Activated CD4-positive, alpha-beta memory T cell treated with anti-CD3 and anti-CD28 coated beads for 36 hours (primary cell): ENCODE measurements at regions not wholly inside any gene's neighbourhood (a gene's known extent, or its start where the extent isn't known, plus 50 kb on each side); places are given as distances from the start of the nearest gene placed in this dataset.

Experiments
- CTCF ChIA-PET: fragments of 350-600 bp; sonication (Branson Sonifier 250); formaldehyde crosslinking; loops from one replicate; lab custom pipeline; 2021; ENCODE audit warnings: antibody characterized with exemption, inconsistent platforms; lab: Charles Lee
- POLR2A ChIA-PET: fragments of 350-600 bp; sonication (Branson Sonifier 250); formaldehyde crosslinking; loops from one replicate; lab custom pipeline; 2021; ENCODE audit warnings: antibody characterized with exemption; lab: Charles Lee
- DNase-seq: peaks from one replicate; pipeline ENCODE4 v3.0.0-alpha.2; 2020
- H3K27ac Mint-ChIP-seq: one replicate; pipeline ENCODE4 v1.8.0; 2021; ENCODE audit warnings: mixed read lengths
- H3K27me3 Mint-ChIP-seq: one replicate; pipeline ENCODE4 v1.8.0; 2021; ENCODE audit warnings: mixed read lengths
- H3K36me3 Mint-ChIP-seq: one replicate; pipeline ENCODE4 v1.8.0; 2021; ENCODE audit warnings: mixed read lengths
- H3K4me1 Mint-ChIP-seq: one replicate; pipeline ENCODE4 v1.8.0; 2021; ENCODE audit warnings: low read depth, mixed read lengths
- H3K4me3 Mint-ChIP-seq: one replicate; pipeline ENCODE4 v1.8.0; 2021; ENCODE audit warnings: mild to moderate bottlenecking, mixed read lengths
- H3K9me3 Mint-ChIP-seq: one replicate; pipeline ENCODE4 v1.8.0; 2021; ENCODE audit warnings: mixed read lengths
- intact Hi-C: fragments of 100-400 bp; cut with micrococcal nuclease; formaldehyde crosslinking; loops from one replicate; pipeline ENCODE4 v1.15.1; 2023

DNA sequence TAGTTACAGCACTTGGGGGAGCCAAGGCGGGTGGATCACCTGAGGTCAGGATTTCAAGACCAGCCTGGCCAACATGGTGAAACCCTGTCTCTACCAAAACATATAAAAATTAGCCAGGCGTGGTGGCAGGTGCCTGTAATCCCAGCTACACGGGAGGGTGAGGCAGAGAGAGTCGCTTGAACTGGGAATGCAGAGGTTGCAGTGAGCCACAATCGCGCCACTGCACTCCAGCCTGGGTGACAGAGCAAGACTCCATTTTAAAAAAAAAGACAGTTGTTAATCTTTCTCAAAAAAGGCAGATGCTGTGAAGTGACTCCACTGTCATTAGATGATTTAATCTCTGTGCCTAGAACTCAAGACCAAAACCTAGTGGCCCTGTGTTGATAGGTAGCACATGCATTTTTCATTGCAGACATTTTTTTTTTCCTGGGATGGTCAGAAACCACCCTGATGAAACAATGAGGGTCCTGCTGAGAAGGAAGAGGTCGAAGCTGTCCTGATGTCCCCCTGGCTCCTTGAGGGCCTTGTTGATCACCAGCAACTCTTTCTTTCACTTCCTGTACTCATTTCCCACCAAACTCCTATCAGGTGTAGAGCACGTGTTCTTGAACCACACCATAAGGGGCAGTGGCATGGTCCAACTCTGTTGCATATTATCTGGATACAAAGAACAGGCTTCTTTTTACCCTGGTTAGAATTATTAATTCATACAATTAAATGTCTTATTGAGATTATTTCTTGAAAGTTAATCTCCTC is 382.2 kb downstream of the ICE1 start:
- intact Hi-C loops = no loop called here
- ChIA-PET CTCF (no interaction called here), POLR2A (no interaction called here)
- Mint-ChIP-seq H3K4me3 (no peak overlapping the region), H3K4me1 (no peaks in the 10 kb centered on the region), H3K9me3 (no peaks in the 10 kb centered on the region), H3K27ac (no peak overlapping the region), H3K36me3 (no peaks in the 10 kb centered on the region), H3K27me3 (no peaks in the 10 kb centered on the region)
- DNase-seq = no peak

DNA sequence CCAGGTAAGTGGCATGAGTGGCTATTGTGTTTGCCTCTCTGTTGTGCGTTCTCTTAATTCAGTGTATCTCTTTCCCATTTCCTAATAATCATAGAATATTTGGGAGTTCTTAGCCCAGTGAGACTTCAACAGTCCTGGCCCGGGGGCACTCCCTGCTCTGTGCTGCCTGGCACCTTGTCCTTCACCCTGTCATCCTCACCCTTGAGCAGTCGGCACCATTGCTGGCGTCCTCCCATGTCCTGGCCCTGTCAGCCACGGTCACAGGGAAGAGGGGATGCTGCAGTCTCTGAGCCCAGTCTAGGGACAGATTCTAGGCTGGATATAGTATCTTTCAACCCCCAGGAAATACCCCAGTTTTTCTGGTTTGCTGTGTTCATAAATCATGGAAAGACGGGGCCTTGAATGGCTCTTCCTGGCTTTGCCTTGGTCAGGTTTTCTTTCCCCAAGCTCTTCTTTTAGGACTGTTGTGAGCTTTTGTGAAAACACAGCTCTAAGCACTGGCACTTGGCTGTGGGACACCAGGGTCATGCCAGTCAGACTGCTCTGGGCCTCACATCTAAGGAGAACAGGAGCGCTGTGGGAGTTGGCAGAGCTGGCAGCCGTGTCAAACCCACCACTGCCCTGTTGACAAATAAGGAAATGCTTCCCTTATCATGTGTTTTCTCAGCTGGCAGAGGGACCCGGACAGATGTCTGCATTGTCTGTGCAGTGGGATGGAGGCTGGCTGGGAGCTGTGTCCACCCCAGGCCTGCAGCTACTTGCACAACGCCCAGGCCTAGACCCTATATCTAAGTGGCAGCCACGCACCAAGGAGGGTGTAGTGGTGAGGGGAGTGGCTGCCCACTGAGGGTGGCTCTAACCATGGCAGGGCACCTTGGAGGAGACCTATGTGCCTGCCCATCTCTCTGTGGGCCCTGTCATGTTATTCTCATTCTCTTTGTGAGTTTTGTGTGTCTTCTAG is 378.6 kb downstream of the ICE1 start:
- no peak overlapping the region for H3K4me3 Mint-ChIP-seq
- H3K27ac Mint-ChIP-seq = no peak overlapping the region
- POLR2A ChIA-PET = no interaction called here
- DNase-seq = no peak
- H3K27me3 Mint-ChIP-seq = no peaks in the 10 kb centered on the region
- CTCF ChIA-PET = no interaction called here
- no peaks in the 10 kb centered on the region for H3K9me3 Mint-ChIP-seq
- H3K4me1 Mint-ChIP-seq = no peaks in the 10 kb centered on the region
- intact Hi-C loops = no loop called here
- no peaks in the 10 kb centered on the region for H3K36me3 Mint-ChIP-seq

DNA sequence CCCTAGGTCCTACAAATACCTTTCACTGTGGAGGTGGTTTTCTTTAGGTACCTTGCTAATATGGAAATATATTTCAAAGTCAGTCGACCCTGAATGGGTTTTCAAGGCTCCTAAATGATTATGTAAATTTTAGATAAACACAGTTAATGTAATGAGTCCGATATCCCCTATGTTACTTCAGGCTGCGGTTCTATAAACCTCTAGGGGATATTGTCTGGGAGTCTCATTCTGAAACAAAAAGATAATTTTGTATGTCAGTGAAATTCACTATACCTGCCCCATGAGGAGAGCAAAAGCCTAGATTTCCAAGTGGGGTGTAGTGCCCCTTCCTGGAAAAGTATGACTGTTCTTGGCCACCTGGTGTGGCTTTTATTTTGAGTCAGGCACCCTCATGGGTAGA is 377.3 kb downstream of the ICE1 start:
- CTCF ChIA-PET = no interaction called here
- H3K9me3 Mint-ChIP-seq = no peaks in the 10 kb centered on the region
- H3K27me3 Mint-ChIP-seq = no peaks in the 10 kb centered on the region
- H3K4me3 Mint-ChIP-seq = no peak overlapping the region
- intact Hi-C loops = no loop called here
- H3K4me1 Mint-ChIP-seq = no peaks in the 10 kb centered on the region
- no peak overlapping the region for H3K27ac Mint-ChIP-seq
- POLR2A ChIA-PET = interaction anchor here (0.6 kb wide), 1 partner anchor 1855 kb away, joined by 4 read pairs; no protein-coding TSS in a partner anchor
- no peaks in the 10 kb centered on the region for H3K36me3 Mint-ChIP-seq
- DNase-seq = no peak

DNA sequence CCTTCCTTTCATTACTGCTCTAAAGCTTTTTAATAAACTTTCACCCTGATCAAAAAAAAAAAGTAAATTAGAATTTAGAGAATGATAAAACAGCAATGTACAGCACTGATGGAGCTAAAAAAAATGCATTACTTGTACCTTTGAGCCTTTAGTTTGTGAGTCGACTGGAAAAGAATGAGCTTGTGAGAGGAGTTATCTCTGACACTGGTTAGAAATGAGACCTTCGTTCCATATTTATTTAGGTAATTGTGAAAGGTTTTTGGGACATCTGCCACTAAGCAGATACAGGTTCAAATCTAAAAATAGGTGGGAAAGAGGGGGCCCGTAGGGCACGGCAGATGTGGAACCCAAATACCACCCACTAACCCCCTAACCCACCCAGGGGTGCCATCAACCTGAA is 376.8 kb downstream of the ICE1 start:
- CTCF ChIA-PET = no interaction called here
- Mint-ChIP-seq H3K27ac (no peak overlapping the region), H3K36me3 (no peaks in the 10 kb centered on the region), H3K4me3 (no peak overlapping the region), H3K4me1 (no peaks in the 10 kb centered on the region), H3K9me3 (no peaks in the 10 kb centered on the region), H3K27me3 (no peaks in the 10 kb centered on the region)
- intact Hi-C loops = no loop called here
- POLR2A ChIA-PET = interaction anchor here (0.6 kb wide), 1 partner anchor 1856 kb away, joined by 4 read pairs; no protein-coding TSS in a partner anchor
- DNase-seq = no peak

DNA sequence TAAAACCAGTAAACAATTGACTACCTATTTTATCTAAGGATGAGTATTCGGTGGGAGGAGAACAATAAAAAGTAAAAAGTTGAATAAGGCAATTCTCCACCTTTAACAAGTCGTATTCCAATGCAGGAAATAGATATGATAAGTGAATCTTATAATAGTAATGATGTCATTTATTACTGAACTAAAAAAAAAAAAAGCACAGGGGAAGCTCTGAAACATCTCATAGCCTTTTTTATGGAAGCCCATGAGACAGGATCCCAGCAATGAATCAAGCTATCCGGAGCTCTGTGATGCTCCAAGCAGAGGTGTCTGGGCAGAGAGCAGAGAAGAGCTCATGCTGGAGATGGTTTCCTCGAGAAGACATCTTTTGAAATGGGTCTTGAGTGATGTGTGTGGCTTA is 376.0 kb downstream of the ICE1 start:
- ChIA-PET POLR2A (interaction anchor here (0.6 kb wide), 1 partner anchor 21 kb away, joined by 3 read pairs; no protein-coding TSS in a partner anchor), CTCF (no interaction called here)
- H3K9me3 Mint-ChIP-seq = no peaks in the 10 kb centered on the region
- DNase-seq = no peak
- H3K36me3 Mint-ChIP-seq = no peaks in the 10 kb centered on the region
- no peak overlapping the region for H3K4me3 Mint-ChIP-seq
- no peaks in the 10 kb centered on the region for H3K4me1 Mint-ChIP-seq
- intact Hi-C loops = no loop called here
- no peaks in the 10 kb centered on the region for H3K27me3 Mint-ChIP-seq
- no peak overlapping the region for H3K27ac Mint-ChIP-seq

DNA sequence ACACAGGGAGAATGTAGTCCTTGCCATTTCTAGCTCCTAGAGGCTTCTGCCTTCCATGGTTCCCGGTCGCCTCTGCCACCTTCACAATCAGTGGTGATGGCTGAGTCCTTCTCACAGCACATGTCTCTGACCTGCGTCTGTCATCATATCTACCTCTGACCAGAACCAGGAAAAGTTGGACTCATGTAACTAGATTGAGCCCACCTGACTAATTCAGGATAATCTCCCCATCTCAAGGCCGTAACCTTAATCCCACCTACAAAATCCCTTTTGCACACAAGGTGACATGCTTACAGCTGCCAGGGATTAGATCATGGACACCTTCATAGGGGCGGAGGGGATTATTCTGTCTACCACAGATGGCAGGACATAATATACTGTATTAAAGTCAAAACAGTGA is 375.6 kb downstream of the ICE1 start:
- no peaks in the 10 kb centered on the region for H3K36me3 Mint-ChIP-seq
- DNase-seq = no peak
- H3K9me3 Mint-ChIP-seq = no peaks in the 10 kb centered on the region
- no peaks in the 10 kb centered on the region for H3K27me3 Mint-ChIP-seq
- intact Hi-C loops = no loop called here
- POLR2A ChIA-PET = interaction anchor here (0.6 kb wide), 1 partner anchor 21 kb away, joined by 3 read pairs; no protein-coding TSS in a partner anchor
- no peak overlapping the region for H3K4me3 Mint-ChIP-seq
- no peaks in the 10 kb centered on the region for H3K4me1 Mint-ChIP-seq
- no peak overlapping the region for H3K27ac Mint-ChIP-seq
- CTCF ChIA-PET = no interaction called here

DNA sequence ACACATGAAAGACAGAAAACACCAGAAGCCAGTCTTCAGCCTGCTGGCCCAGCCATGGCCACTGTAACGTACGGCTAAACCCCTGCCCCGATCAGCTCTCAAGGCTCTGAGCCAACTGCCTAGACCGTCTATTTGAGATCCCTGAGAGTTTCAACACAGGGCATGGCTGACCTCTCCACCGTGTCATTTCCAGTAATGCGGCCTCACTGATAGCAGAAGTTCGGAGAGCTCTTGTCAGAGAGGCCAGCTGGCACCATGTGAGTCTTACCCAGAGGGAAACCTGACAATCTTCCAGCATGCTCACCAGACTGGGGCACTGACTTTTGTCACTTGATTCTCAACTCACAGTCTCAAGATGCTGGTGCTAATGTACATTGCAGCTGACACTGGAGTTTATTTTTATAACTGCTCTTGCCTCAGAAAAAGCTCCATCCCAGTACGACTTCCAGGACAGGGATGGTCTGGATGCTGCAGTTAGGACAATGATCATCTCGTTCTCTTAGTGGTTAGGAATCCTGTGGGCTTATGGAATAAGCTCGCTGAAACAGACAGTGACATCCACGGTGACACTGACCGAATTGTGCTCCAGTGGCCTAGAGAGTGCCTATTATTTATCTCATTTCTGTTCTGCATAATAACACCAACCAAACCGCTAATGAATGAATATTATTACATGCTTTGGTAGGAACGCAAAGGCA is 372.7 kb downstream of the ICE1 start:
- intact Hi-C loops = no loop called here
- Mint-ChIP-seq H3K27ac (no peak overlapping the region), H3K4me1 (no peaks in the 10 kb centered on the region), H3K27me3 (peaks cover 5% of the 10 kb centered on the region), H3K9me3 (no peaks in the 10 kb centered on the region), H3K36me3 (no peaks in the 10 kb centered on the region), H3K4me3 (no peak overlapping the region)
- ChIA-PET POLR2A (no interaction called here), CTCF (no interaction called here)
- DNase-seq = no peak

DNA sequence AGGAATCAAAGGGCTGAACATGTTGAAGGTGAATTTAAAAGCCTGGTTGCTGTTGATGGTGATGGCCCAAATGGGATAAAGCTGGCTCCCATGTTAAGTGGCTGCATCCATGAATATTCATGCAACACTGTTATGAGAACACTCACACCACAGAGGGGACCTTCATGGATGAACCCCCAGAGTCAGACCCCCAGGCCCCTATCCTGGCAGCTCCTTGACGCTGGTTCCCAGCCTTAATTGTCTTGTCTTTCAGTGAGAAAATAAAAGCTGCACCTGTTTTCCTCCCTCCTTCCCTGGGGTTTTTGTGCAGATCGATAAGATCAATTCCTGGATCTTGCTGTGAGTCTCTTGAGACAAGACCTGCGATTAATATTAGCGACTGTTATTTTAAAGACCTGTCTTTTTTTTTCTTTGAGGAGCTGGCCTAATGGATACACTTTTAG is 371.7 kb downstream of the ICE1 start:
- ChIA-PET CTCF (no interaction called here), POLR2A (no interaction called here)
- Mint-ChIP-seq H3K27me3 (peaks cover 5% of the 10 kb centered on the region), H3K9me3 (no peaks in the 10 kb centered on the region), H3K4me3 (no peak overlapping the region), H3K36me3 (no peaks in the 10 kb centered on the region), H3K4me1 (no peaks in the 10 kb centered on the region), H3K27ac (no peak overlapping the region)
- no peak for DNase-seq
- intact Hi-C loops = no loop called here

DNA sequence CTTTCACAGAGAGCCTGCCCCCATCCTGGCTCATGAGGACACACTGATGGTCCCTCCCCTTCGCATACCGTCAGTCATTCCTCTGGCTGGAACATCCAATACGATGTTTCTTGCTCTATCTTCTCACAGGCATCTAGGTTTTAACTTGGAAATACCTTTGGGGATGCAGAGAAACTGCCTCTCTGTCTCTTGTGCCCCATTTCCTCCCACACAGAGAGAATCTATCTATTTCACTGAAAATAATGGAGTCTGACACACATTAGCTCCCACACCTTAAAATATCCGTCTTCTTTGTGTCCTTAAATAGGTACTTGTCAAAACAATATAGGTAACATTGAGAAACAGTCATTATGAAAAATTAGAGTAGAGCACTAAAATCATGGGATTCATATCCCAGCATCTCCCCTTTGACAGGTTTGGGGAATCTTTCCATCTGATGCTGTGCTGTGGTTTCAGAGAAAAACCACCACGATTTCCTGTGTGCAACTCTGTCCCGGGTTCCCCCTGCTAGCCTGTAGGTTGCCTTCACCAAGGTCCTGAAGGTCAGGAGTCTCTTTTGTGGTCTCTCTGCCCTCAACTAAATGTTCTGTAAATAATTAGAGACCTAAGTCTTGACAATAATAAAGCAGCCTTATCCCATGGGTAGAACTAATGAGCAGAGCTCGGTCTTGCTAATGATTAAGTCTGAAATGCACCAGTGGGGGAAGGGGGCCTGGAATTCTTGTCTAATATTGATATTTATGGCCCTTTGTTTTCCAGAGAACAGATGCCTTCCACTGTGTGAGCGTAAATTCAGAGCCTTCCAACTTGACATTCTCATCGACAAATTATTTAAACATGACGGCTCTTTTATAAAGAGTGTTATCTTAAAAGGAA is 371.0 kb downstream of the ICE1 start:
- H3K4me3 Mint-ChIP-seq = no peak overlapping the region

DNA sequence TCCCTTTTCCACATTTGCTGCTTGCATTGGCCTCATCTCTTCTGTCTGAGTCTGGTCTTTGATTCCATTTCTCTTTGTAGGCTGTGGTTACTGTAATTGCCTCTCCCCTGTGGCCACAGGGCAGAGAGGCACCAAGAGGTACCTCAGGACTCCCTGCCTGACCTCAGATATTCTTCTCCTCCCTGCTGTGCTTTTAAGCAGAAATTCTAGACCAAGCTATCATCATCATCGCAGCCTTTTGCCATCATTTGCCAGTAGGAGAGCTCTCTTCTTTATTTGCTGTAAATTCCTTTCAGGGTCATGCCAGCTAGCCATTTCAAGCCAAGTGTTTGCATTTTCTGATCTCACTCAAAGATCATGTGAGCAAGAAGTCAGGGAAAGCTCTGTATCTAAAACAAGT is 369.6 kb downstream of the ICE1 start:
- ChIA-PET CTCF (no interaction called here), POLR2A (no interaction called here)
- intact Hi-C loops = no loop called here
- H3K4me3 Mint-ChIP-seq = no peak overlapping the region
- no peaks in the 10 kb centered on the region for H3K4me1 Mint-ChIP-seq
- no peaks in the 10 kb centered on the region for H3K9me3 Mint-ChIP-seq
- no peak overlapping the region for H3K27ac Mint-ChIP-seq
- peaks cover 5% of the 10 kb centered on the region for H3K27me3 Mint-ChIP-seq
- DNase-seq = no peak
- no peaks in the 10 kb centered on the region for H3K36me3 Mint-ChIP-seq

More for the DNA sequence above, 371.0 kb downstream of the ICE1 start:
- ChIA-PET POLR2A (no interaction called here), CTCF (no interaction called here)
- H3K36me3 Mint-ChIP-seq = no peaks in the 10 kb centered on the region
- peaks cover 5% of the 10 kb centered on the region for H3K27me3 Mint-ChIP-seq
- intact Hi-C loops = no loop called here
- no peak for DNase-seq
- H3K27ac Mint-ChIP-seq = no peak overlapping the region
- no peaks in the 10 kb centered on the region for H3K9me3 Mint-ChIP-seq
- H3K4me1 Mint-ChIP-seq = no peaks in the 10 kb centered on the region

DNA sequence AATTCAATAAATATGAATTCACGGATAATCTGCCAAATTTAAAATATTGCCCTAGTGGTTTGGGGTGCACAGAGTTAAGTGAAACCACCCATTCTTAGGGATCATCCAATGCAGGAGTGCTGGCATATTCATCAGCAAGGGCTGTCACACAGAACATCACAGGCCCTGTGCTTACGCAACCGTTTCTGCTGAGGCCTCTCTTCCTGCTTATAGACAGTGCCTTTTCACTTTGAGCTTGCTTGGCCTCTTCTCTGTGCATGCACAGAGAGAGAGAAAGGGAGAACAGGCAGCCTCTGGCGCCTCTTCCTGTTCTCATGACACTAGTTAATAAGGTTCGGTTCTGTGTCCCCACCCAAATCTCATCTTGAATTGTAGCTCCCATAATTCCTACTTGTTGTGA is 366.3 kb downstream of the ICE1 start:
- H3K9me3 Mint-ChIP-seq = peaks cover 9% of the 10 kb centered on the region
- CTCF ChIA-PET = no interaction called here
- H3K4me3 Mint-ChIP-seq = no peak overlapping the region
- no peak overlapping the region for H3K27ac Mint-ChIP-seq
- H3K27me3 Mint-ChIP-seq = peaks cover 5% of the 10 kb centered on the region
- DNase-seq = no peak
- intact Hi-C loops = no loop called here
- no peaks in the 10 kb centered on the region for H3K4me1 Mint-ChIP-seq
- H3K36me3 Mint-ChIP-seq = no peaks in the 10 kb centered on the region
- POLR2A ChIA-PET = no interaction called here
